ENCODE measurements at regions not wholly inside any gene's neighbourhood (a gene's known extent, or its start where the extent isn't known, plus 50 kb on each side); places are given as distances from the start of the nearest gene placed in this dataset.

- no peaks in the 10 kb centered on the region for H3K27me3 ChIP-seq
- no peaks in the 10 kb centered on the region for H3K79me2 ChIP-seq
- no peaks in the 10 kb centered on the region for H3K9me3 ChIP-seq (ENCODE audit: low read depth)
- no peaks in the 10 kb centered on the region for H3K4me1 ChIP-seq (ENCODE audit: insufficient read depth)
- no peaks in the 10 kb centered on the region for H3K36me3 ChIP-seq (replicated peaks; ENCODE audit: insufficient read depth, low read depth)
- no peak overlapping the region for H2AFZ ChIP-seq
- no peak overlapping the region for H3K4me2 ChIP-seq
- peak; percentile 60 for TF ChIP-seq CTCF (IDR thresholded peaks at IDR 0.05; ENCODE audit: poor library complexity)
- TF ChIP-seq EZH2phosphoT487 (IDR thresholded peaks at IDR 0.05; ENCODE audit: low read depth, severe bottlenecking, unreplicated experiment) = no peak
- no peak for DNase-seq (ENCODE audit: low spot score)
- H3K4me3 ChIP-seq = no peak overlapping the region
- 13% methylated on average over 1 of the region's 1 CpG for WGBS (ENCODE audit: low lambda C conversion rate, missing lambda C conversion rate)
- H3K9me2 ChIP-seq (replicated peaks; ENCODE audit: insufficient read depth) = no peaks in the 10 kb centered on the region
- no peaks in the 10 kb centered on the region for H4K20me1 ChIP-seq (ENCODE audit: insufficient read depth, poor library complexity, severe bottlenecking)
- H3K27ac ChIP-seq = no peak overlapping the region
Measured at GRCh38 chr4:59247032-59247431, 1953.1 kb upstream of the ADGRL3 start.

GRCh38 chr4:59248313-59248712 is 1951.8 kb upstream of the ADGRL3 start:
- no peak for DNase-seq (ENCODE audit: low spot score)
- Histone ChIP-seq H3K9me3 (ENCODE audit: low read depth) (no peaks in the 10 kb centered on the region), H3K9me2 (replicated peaks; ENCODE audit: insufficient read depth) (no peaks in the 10 kb centered on the region), H3K4me3 (no peak overlapping the region), H4K20me1 (ENCODE audit: insufficient read depth, poor library complexity, severe bottlenecking) (no peaks in the 10 kb centered on the region), H3K27me3 (no peaks in the 10 kb centered on the region), H3K79me2 (no peaks in the 10 kb centered on the region), H3K4me2 (no peak overlapping the region), H3K4me1 (ENCODE audit: insufficient read depth) (no peaks in the 10 kb centered on the region), H2AFZ (no peak overlapping the region), H3K36me3 (replicated peaks; ENCODE audit: insufficient read depth, low read depth) (no peaks in the 10 kb centered on the region), H3K27ac (no peak overlapping the region)
- WGBS (ENCODE audit: low lambda C conversion rate, missing lambda C conversion rate) = 67% methylated on average over 1 of the region's 1 CpG
- TF ChIP-seq EZH2phosphoT487 (IDR thresholded peaks at IDR 0.05; ENCODE audit: low read depth, severe bottlenecking, unreplicated experiment) (no peak), EZH2 (IDR thresholded peaks at IDR 0.05; ENCODE audit: borderline replicate concordance) (no peak), CTCF (IDR thresholded peaks at IDR 0.05; ENCODE audit: poor library complexity) (no peak)

GRCh38 chr4:59249110-59249509 is 1951.0 kb upstream of the ADGRL3 start:
- H2AFZ ChIP-seq = no peak overlapping the region
- no peak for TF ChIP-seq EZH2phosphoT487 (IDR thresholded peaks at IDR 0.05; ENCODE audit: low read depth, severe bottlenecking, unreplicated experiment)
- TF ChIP-seq EZH2 (IDR thresholded peaks at IDR 0.05; ENCODE audit: borderline replicate concordance) = no peak
- no peak overlapping the region for H3K4me2 ChIP-seq
- 56% methylated on average over 2 of the region's 2 CpGs for WGBS (ENCODE audit: low lambda C conversion rate, missing lambda C conversion rate)
- H3K79me2 ChIP-seq = no peaks in the 10 kb centered on the region
- no peak overlapping the region for H3K27ac ChIP-seq
- no peak for DNase-seq (ENCODE audit: low spot score)
- H3K27me3 ChIP-seq = no peaks in the 10 kb centered on the region
- H3K4me3 ChIP-seq = no peak overlapping the region
- H3K4me1 ChIP-seq (ENCODE audit: insufficient read depth) = no peaks in the 10 kb centered on the region
- H3K9me3 ChIP-seq (ENCODE audit: low read depth) = no peaks in the 10 kb centered on the region
- H4K20me1 ChIP-seq (ENCODE audit: insufficient read depth, poor library complexity, severe bottlenecking) = no peaks in the 10 kb centered on the region
- H3K9me2 ChIP-seq (replicated peaks; ENCODE audit: insufficient read depth) = no peaks in the 10 kb centered on the region
- no peaks in the 10 kb centered on the region for H3K36me3 ChIP-seq (replicated peaks; ENCODE audit: insufficient read depth, low read depth)

GRCh38 chr4:59258002-59258401 is 1942.1 kb upstream of the ADGRL3 start:
- H3K4me3 ChIP-seq = no peak overlapping the region
- H3K9me3 ChIP-seq (ENCODE audit: low read depth) = no peaks in the 10 kb centered on the region
- WGBS (ENCODE audit: low lambda C conversion rate, missing lambda C conversion rate) = 87% methylated on average over 2 of the region's 2 CpGs
- no peak for DNase-seq (ENCODE audit: low spot score)
- H3K36me3 ChIP-seq (replicated peaks; ENCODE audit: insufficient read depth, low read depth) = no peaks in the 10 kb centered on the region
- no peak overlapping the region for H2AFZ ChIP-seq
- no peaks in the 10 kb centered on the region for H3K79me2 ChIP-seq
- no peak overlapping the region for H3K4me2 ChIP-seq
- H3K27ac ChIP-seq = no peak overlapping the region
- no peaks in the 10 kb centered on the region for H3K27me3 ChIP-seq
- no peak for TF ChIP-seq CTCF (IDR thresholded peaks at IDR 0.05; ENCODE audit: poor library complexity)
- TF ChIP-seq EZH2 (IDR thresholded peaks at IDR 0.05; ENCODE audit: borderline replicate concordance) = no peak
- TF ChIP-seq EZH2phosphoT487 (IDR thresholded peaks at IDR 0.05; ENCODE audit: low read depth, severe bottlenecking, unreplicated experiment) = no peak
- no peaks in the 10 kb centered on the region for H3K9me2 ChIP-seq (replicated peaks; ENCODE audit: insufficient read depth)
- H3K4me1 ChIP-seq (ENCODE audit: insufficient read depth) = no peaks in the 10 kb centered on the region
- H4K20me1 ChIP-seq (ENCODE audit: insufficient read depth, poor library complexity, severe bottlenecking) = no peaks in the 10 kb centered on the region

Measured in hepatocyte (in vitro differentiated cells).